HG02943 (cell line): ENCODE measurements at regions not wholly inside any gene's neighbourhood (a gene's known extent, or its start where the extent isn't known, plus 50 kb on each side); places are given as distances from the start of the nearest gene placed in this dataset.
"Not testable (repeated sequence)": the region's sequence is repeated elsewhere in the genome, so short reads cannot be mapped to it uniquely, and the experiment has no call there.

Experiments used
- ATAC-seq: cut with Tn5 transposase; IDR thresholded peaks from one replicate; pipeline ENCODE4 v1.9.1; 2021; ENCODE audit warnings: mild to moderate bottlenecking, low read depth, moderate library complexity; ENCODE audit not compliant: unreplicated experiment

DNA sequence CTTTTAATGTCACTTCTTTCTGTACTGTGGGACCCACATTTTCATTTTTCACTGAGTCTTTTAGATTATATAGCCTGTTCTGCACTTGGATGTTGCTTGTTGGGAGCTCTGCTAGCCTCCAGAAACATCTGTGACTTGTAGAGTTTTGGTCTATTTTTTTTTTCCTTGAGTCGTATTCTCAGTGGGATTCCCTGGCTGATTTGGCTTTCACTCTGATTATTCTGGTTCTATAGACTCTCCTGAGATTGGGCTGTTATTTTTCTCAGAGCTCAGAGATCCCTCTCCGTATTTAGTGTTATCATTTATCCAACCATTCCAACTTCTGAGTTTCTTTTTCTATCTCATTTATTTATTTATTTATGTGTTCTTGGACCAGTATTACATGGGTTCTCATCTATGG lies 339.3 kb downstream of the FAM170A start:
- no peak for ATAC-seq

DNA sequence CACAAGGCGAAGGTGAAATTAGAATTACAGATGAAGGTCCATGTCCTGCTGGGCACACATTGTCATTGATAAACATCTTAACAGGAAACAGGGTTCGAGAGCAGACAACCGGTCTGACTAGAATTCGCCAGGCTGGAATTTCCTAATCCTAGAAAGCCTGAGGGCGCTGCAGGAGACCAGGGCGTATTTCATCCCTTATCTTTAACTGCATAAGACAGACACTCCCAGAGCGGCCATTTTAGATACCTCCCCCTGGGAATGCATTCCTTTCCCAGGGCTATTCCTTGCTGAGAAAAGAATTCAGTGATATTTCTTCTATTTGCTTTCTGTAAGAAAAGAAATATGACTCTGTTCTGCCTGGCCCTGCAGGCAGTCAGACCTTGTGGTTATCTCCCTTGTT lies 357.7 kb downstream of the FAM170A start:
- ATAC-seq: not testable (repeated sequence)

DNA sequence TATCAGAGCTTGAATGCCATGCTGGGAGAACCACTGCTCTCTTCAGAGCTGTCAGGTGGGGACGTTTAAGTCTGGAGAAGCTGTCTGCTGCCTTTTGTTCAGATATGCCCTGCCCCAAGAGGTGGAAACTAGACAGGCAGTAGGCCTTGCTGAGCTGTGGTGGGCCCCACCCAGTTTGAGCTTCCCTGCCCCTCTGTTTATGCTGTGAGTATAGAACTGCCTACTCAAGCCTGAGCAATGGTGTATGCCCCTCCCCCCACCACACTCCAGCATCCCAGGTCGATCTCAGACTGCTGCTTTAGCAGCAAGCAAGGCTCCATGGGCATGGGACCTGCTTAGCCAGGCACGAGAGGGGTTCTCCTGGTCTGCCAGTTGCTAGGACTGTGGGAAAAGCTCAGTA lies 362.3 kb downstream of the FAM170A start:
- ATAC-seq: no peak

DNA sequence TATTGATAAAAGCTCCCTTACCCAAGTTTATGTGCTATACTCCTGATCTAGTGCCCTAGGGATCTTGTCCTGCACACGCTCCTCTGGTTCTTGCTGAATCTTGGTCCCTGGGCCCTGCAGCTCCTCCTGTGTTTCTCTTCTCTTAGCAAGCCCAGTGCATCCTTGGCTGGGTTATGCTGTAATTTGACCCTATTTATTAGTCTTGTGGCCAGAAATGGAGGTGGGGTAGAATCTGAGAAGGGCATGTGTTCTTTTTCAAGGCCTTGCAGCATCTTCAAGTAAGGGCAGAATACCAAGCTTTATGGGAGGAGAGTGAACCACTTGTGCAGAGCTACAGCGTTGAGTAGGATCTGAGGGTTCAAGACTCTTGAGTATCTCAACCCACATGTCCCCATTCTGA lies 366.8 kb downstream of the FAM170A start:
- no peak for ATAC-seq

DNA sequence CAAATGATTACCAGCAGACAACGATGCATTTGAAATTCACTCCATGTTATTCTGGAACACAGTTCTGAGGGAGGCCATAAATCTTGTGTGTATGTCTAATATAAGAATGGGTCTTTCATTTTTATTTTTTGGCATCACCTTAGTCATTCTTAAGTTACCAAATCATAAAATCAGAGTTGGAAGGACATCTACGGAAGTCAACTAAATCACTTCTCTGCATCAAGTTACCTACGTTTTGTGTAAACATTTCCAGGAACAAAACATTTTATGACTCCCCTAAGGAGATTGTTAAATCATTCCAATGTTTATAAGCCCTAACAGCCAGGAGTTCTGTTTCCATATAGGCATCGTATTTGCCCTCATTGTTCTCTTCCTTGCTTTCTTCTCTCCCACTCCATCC lies 378.2 kb downstream of the FAM170A start:
- ATAC-seq: no peak

DNA sequence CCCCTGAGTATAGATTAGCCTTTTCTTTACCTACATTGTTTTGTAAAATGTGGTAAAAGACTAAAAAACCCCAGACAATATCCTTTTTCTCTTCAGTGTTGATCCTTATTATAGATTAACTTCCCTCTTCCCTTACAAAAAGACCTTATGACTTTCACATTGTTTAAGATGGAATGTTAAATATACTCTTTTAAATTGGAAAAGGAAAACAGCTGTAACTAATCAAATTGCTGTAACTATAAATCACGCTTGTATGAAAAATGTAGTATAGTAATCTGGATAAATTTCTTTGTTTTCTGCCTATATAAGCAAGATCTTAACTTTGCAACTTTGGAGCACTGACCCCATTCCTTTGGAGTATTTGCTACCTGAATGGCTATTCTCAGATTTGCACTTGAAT lies 383.1 kb downstream of the FAM170A start:
- no peak for ATAC-seq

DNA sequence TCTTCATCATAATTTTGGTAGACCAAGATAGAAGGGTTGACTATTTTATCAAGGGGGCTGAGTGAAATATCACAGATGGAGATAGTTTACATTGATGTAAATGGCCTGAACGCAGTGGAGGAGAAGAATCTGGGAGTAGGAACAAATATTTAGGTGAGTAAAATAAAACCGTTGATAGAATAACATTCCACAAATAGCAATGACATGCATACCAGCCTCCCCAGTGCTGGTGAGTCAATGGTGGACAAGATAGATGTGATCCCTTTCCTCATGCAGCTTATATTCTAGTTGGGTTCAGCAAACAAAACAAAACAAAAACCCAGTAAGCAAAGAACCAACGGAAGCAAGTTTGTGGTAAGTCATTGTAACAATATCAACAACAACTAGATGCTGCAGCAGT lies 385.2 kb downstream of the FAM170A start:
- ATAC-seq: no peak

DNA sequence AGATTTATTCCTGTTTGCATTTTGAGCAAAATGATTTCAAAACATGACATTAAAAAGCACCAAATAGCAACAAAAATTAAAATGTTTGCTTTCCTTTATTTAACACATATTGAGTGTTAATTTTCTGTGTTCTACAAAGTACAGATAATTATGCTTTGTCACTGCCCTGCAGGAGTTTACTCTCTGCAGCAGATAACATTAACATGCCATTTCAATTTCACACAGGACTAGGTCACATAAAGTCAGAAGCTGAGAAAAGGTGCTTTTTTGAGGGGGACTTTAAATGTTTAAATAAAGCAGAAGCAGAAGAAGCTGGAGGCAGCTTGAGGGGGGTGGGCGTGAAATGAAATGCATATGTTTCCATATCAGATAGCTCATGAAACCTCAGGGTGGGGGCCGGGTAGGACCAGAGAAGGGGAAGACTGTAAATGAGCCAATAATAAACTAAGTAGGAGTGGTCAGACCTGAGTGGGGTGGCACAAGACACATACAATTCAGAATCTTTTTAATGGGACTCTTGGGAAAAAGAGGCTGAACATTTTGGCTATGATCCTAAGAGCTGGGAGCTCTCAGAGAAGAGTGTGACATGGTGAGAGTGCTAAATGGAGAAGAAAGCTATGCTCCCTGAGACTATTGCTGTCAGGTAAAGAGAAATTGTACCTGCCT lies 387.5 kb downstream of the FAM170A start:
- ATAC-seq: no peak

DNA sequence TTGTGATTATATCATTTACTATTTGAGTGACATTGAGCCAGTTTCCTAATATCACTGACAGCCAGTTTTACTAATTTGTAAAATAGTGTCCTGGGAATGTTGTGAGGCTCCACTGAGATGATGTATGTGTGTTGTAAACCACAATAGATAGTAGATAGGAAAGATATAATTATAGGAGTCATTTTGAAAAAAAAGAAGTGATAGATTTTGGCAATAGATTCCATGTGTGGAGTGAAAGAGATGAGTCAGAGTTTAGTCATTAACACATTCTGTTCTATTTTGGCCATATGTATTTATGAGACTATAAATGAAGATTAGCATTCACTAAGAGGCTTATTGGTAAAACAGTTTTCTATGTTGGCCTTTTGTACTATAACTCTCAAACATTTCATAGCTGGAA lies 388.2 kb downstream of the FAM170A start:
- no peak for ATAC-seq

DNA sequence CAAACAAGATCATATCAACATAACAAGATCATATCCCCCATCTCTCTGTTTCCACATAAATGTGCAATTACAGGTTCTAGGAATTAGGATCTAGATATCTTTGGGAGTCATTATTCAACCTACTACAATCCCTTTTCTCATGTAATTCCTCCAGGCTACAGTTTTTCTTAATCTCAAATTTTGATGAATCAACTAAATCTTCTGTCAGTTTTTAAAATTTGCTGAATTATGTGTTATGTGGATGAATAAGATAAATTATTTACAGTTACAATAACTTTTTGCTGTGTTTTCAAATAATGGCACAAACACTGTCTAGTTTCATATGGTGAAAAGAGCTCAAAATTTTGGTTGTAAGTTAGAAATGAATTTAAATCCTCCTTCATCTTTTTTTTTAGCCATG lies 405.8 kb downstream of the FAM170A start:
- no peak for ATAC-seq

DNA sequence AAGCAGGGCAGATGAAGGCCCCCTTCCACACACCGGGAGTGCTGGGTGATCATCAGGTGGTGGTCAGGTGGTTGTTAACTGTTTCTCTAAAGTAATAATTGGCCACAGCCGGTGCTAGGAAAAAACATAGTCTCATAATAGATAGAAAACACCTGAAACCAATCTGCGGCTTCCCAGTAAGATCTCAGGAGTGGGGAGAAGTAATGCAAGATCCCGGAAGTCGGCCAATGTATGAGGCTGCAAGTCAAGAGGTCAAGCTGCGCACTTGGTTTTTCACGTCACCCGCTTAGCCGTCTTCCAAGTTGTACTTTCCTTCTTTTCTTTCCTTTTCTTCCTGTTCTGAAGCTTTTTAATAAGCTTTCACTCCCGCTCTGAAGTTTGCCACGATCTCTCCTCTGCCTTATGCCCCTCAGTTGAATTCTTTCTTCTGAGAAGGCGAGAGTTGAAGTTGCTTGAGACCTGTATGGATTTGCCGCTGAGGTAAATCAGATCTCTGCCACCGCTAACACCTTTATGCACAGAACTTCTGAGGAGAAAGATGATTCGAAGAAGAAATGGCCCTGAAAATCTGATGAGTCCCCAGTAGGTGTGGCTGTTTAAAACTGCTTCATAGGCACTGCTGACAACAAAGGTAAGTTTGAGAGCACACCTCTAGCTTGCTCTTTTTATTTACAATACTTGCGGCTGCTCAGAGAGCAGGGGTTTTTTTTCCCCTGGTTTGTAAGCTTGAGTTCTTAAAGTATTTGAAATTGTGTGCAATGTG lies 406.6 kb downstream of the FAM170A start:
- ATAC-seq: no peak

DNA sequence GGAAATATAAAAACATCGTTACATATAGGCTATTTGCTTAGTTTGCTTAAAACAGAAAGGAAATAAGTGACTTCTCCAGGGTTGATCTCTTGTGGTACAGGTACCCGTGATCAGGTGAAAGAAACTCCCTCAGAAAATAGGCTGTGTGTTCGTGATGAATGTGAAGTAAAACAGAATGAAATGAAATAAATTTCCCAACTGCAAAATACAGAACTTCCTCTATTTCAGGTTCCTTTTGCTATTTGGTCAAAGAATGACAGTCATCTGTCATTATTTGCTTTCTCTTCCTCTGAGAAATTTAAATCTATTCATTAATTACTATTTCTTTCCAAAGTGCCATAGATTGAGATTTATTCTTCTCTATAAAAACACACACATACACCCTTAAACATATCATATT lies 408.1 kb downstream of the FAM170A start:
- ATAC-seq: no peak

DNA sequence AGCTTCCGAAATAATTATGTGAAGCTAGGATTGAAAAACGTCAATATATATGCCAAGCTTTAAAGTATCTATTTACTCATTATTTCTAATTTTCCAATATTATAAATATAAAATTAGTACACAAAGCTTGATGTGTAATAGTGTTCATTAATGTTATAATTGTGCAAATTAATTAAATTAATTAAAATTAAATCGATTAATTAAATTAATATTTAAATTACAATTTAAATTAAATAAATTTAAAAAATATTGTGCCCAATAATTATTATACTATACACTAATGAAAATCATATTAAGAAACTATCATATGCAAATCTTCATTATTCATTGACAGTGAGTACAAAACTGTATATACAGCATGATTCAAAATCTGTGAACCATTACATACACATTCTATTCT lies 409.8 kb downstream of the FAM170A start:
- no peak for ATAC-seq

DNA sequence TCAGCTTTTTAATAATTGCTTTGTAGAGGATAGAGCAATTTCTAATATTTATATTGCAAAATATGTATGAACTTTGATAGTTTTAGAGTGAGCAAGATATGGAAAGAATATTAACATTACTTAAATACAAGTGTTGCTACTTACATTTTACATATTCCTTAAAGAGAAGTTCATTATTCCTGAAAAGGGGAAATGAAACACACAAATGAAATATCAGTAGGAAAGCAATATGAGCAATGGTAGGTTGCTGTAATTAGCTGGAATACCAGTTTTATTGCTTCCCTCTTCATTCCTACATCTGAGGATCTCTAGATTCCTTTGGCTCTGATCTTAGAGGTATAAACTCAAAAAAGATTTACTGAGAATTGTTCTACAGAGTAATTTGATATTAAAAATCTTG lies 414.1 kb downstream of the FAM170A start:
- no peak for ATAC-seq

DNA sequence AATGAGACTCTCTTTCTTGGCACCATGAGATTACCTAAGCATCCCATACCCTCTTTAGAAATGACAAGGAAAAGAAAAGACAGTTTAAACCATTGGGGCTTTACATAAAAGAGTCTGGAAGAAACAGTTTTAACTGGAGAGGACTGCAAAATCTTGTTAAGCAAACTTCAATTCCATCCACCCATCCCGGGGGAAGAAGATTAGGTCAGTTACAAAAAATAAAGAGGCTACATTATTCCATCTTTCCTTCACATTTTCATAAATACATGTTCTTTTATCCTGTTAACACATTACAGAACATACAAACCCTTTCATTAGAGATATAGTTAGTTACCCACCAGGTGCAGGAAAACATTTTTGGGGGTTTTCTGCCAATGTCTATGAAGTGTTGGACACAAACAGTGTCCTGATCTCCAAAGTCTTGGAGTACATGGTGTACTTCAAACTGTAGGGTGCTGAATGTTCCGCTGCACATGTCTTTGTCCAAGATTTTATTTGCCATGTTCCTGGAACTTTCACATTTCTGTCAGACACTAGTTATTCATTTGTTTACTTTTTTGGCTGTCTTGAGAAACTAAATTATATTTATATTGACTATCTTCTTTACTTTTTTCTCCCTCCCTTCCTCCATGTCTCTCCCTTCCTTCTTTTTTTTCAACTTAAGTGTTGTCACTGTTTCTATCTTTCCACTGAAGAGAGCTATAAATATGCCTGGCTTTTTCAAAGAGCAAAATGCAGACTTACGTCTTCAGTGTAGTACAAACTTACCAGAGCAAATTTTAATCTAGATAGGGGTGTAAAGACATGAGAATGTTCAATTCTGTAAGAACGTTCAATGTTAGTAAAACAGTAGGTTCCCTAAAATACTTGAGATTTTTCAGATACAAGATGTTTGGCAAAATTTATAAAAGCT lies 410.9 kb upstream of the PRR16 start:
- ATAC-seq: no peak

DNA sequence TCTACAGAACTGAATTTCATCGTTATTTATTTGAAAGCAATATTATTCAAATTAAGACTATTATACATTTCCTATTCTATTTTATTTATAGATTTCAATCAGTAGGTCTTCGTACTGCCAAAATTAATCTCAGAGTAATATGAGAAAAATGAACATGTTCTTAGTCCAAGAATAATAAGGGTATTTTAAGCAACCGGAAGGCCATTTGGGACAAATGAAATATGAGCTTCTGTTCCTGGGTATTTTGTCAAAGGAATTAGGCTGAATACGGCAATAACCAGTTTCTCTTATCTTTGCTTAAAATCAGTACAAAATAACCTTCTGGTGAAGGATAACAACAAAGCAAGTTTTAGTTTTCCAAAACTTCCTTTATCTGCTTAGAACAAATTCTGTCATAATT lies 410.3 kb upstream of the PRR16 start:
- no peak for ATAC-seq

DNA sequence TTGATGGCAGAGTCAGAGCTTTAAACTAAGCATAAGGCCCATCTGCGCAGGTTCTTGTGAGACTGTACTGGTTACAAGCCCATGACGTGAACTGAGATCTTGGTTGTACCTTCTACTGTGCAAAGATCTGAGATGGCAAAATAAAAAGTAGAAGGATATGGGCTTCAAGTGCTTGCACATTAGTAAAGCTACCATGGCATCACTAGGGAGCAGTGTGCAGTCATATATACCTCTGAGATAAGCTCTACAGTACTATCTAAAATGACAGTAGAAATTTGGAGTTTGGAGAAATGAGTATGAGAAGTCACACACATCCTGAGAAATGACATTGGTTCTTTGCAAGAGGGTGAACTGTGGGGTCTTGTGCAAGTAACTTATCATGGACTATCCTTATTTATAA lies 408.2 kb upstream of the PRR16 start:
- no peak for ATAC-seq

DNA sequence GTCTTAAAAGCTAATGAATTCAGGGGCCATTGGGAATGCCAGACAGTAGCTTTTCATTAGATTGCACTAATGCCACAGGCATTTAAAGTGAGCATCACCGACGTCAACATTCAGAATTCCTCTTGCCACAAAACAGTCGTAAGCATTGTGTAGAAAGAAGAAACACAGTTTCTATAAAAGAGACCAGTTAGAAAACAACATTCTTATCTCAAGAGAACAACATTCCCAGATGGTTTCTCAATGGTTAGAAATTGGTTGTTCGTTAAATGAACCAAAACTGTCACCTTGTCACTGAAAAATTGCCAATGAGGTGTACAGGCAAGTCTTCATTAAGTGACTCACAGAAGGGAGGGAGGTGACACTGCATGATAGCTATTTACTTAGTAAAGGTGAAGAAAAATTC lies 401.6 kb upstream of the PRR16 start:
- ATAC-seq: no peak

DNA sequence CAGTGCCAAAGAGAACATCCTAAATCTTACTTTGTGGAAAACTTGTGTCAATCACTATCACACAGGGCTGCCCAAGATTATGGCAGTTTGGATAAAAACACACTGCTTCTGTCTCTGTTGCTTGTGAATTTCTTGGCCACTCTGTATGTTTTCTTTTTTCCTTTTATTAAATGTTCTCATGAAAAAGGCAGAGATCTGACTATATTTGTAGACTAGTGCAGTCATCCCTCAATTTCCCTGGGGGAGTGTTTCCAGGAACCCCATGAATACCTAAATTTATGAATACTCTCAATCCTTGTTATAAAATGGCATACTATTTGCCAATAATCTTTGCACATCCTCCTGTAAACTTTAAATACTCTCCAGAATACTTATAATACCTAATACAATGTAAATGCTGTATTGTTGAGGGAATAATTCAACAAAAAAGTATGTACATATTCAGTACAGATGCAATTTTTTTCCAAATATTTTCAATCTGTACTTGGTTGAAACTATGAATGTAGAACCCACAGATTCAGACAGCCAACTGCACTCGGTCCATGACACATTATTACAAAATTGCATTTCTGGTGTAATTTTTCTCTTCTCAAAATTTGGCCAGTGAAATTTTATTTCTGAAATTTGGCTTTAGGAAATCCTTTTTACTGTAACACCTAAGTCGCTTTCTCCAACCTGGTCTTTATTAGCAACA lies 391.9 kb upstream of the PRR16 start:
- ATAC-seq: no peak

DNA sequence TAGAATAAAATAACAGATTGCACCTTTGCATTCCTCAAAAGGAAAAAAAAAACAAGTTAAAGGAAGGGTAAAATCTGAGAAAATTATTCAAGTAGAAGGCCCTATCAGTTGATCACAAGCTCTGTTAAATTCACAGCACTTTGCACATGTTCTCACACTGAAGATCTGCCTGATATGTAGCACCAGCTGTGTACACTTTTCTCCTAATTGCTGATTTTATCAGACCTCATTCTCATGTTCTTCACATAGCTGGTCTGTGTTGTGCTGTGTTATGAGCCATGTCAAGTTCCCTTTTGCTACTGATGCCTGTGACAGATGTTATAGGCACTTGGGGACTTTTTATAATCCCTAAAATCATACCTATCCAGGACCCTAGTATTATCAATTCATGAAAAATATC lies 390.4 kb upstream of the PRR16 start:
- ATAC-seq: no peak

DNA sequence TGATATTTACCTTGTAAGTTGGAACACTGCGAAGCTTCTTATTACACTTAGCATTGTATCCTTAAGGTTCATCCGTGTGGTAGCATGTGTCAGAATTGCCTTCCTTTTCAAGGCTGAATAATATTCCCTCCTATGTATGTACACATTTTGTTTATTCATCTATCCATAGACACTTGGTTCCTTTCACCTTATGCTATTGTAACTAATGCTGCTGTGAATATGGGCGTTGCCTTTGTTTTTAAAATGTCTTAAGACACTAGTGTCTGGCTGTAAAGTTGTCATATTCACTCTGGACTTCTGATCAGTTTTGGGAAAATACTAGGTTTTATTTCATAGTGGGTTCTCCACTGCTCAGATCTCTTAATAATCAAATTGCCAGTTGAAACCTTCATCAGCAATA lies 383.3 kb upstream of the PRR16 start:
- ATAC-seq: no peak
